SH-SY5Y (cell line): ENCODE measurements at regions not wholly inside any gene's neighbourhood (a gene's known extent, or its start where the extent isn't known, plus 50 kb on each side); places are given as distances from the start of the nearest gene placed in this dataset.

Source experiments
- GATA2 ChIP-seq: IDR thresholded peaks from 2 replicates; pipeline ENCODE4 v1.6.1; 2011; ENCODE audit warnings: mild to moderate bottlenecking, low read depth, low read length
- GATA3 ChIP-seq: IDR thresholded peaks from 2 replicates; pipeline ENCODE4 v1.6.1; 2011; ENCODE audit warnings: low read depth, mild to moderate bottlenecking, low read length, moderate library complexity

DNA sequence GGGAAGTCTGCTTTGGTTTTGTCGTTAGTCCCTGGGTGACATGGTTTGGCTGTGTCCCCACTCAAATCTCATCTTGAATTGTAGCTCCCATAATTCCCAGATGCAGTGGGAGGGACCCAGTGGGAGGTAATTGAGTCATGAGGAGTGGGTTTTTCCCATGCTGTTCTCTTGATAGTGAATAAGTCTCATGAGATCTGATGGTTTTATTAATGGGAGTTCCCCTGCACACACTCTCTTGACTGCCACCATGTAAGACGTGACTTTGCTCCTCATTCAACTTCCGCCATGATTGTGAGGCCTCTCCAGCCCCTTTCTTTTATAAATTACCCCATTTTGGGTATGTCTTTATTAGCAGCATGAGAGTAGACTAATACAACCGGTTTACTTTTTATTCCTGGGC lies 405.8 kb upstream of the ID2 start:
- TF ChIP-seq GATA2: no peak
- no peak for TF ChIP-seq GATA3
